ENCODE measurements at regions not wholly inside any gene's neighbourhood (a gene's known extent, or its start where the extent isn't known, plus 50 kb on each side); places are given as distances from the start of the nearest gene placed in this dataset.
"Not testable (repeated sequence)": the region's sequence is repeated elsewhere in the genome, so short reads cannot be mapped to it uniquely, and the experiment has no call there.

DNA sequence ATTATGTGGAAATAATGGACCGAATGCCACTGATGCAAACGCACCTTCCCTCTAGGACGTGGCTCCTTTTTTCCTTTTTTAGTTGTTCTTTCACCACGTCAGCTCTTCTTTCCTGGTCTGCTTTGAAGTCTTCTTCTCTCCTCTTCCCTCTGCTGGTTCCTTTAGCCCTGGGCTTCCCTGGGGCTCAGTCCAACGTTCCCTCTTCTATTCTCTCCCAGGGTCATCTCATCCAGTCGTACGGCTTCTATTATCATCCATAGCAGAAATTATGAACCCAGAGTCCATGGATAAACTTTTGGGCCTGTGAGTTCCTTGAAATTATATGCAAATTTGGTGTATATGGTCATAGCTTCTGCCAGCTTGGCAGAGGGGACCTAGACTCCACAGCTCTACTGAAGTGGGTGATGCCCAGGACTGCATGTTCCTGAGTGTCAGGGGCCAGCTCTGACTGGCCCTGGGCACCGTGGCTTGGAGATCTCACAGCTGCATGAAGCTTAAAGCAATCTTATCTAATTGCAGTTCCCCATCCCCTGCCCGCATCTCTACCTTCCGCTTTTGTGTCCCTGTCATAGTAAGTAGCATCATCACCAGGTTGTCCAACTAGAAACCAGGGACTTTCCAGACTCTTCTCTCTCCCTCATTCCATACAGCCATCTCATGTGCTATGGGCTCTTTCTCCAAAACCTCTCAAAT, 746.3 kb upstream of the TPTE start:
- intact Hi-C loops (cut with DNase I); DNase-seq (ENCODE audit: low spot score): not testable (repeated sequence)

- intact Hi-C loops (cut with DNase I); DNase-seq (ENCODE audit: low spot score): not testable (repeated sequence)
Measured at GRCh38 chr21:9775877-9776276, 745.5 kb upstream of the TPTE start.

DNA sequence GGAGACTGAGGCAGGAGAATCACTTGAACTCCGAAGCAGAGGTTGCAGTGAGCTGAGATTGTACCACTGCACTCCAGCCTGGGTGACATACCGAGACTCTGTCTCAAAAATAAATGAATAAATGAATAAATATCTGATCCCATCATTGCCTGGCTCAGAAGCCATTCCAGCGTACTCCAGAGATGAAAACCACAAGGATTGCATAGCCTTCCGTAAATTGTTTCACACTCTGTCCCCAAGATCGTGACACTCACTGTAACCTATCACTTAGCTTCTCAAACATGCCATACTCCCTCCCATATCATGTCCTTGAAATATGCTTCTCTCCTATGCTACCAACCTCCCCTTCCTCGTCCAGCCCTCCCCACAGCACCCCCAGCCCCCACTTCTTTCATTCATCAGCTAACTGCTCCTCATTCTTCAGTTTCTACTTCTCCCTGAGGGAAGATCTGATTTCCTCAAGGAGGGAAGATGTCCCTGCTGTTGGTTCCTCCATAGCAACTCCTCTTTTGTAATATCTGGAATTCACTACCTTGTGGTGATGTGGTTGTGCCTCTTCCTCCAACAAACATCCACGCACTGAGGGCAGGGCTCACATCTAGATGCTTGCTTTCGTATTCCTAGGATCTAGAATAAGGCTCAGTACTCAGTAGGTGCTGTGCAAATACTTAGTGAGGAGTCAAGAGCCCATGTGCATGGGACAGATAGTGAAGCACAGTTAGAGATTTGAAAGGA, 744.9 kb upstream of the TPTE start:
- intact Hi-C loops (cut with DNase I); DNase-seq (ENCODE audit: low spot score): not testable (repeated sequence)

DNA sequence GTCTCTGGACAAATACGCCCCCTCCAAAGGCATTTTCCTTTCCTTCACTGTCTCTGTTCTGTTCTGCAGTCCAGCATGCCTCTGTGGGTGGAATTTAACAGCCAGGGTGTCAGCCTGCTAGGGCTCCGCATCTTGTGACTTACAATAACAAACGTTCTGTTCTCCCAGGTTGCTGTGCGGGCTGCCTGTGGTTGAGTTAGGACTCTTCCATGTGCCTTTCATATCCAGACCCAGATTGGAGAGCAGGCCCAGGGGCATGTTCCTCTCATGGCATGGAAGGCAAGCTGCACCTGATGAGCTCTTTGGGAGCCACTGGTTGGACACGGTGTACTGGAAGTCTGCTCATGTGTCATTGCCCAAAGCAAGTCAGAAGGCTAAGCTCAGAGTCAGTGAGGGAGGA, 742.8 kb upstream of the TPTE start:
- intact Hi-C loops (cut with DNase I); DNase-seq (ENCODE audit: low spot score): not testable (repeated sequence)

- intact Hi-C loops (cut with DNase I), result no loop called here
Measured at GRCh38 chr21:9780441-9780937, 740.9 kb upstream of the TPTE start.

DNA sequence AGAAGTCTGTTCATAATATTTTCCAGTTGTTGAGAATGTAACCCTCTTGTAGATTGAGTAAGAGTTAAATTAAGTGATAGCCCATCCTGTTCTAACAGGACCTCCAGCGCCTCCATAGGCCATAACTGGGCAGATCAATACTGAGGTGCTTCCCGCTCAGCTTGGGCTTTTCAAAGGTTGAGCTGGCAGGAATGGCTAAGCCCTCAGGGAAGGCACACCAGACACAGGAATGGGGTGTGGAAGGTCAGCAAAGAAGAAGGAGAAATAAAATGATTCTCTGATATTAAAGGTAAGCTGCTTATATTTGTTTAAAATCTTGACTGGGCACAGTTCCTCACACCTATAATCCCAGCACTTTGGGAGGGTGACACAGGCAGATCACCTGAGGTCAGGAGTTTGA, 737.8 kb upstream of the TPTE start:
- intact Hi-C loops (cut with DNase I); DNase-seq (ENCODE audit: low spot score): not testable (repeated sequence)

More at GRCh38 chr21:9780441-9780937, 740.9 kb upstream of the TPTE start:
- no peak for DNase-seq (ENCODE audit: low spot score)

- DNase-seq (ENCODE audit: low spot score); intact Hi-C loops (cut with DNase I): not testable (repeated sequence)
Measured at GRCh38 chr21:9784201-9784600, 737.2 kb upstream of the TPTE start.

DNA sequence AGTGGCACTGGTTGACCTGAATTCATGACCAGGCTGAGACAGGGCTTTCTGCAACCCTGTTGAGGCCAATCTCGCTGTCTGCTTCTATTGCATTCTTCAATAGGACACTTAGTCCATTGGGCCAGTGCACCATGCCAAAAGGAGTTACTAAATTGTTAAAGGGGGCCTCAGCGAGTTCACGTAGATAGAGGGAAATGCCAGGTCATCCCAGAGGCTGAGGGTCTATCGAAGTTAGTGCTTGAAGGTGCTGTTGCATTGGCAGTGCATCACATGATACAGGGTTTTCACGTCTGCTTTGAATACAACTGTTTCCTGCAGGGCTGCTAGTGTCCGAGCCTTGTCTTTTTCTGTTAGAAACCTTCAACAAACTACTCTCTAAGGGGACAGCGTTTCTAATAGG, 735.3 kb upstream of the TPTE start:
- intact Hi-C loops (cut with DNase I); DNase-seq (ENCODE audit: low spot score): not testable (repeated sequence)

DNA sequence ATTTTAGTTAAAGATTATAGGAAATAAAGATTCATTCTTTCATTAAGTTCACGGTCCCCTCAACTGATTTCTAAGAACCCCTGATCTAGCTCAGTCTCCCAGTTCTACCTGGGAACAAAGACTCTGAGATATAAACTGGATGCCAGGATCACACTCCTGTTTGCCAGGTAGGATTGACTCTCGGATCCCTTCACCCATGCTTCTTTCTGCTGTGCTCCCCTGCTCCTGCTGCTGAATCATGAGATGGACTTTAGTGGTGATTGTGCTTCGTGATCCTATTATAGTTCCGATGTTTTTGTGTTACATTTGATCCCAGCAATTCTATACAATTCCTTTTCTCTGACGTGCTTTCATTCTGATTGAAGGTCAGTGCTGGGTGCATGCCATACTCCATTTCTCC, 733.1 kb upstream of the TPTE start:
- intact Hi-C loops (cut with DNase I); DNase-seq (ENCODE audit: low spot score): not testable (repeated sequence)

DNA sequence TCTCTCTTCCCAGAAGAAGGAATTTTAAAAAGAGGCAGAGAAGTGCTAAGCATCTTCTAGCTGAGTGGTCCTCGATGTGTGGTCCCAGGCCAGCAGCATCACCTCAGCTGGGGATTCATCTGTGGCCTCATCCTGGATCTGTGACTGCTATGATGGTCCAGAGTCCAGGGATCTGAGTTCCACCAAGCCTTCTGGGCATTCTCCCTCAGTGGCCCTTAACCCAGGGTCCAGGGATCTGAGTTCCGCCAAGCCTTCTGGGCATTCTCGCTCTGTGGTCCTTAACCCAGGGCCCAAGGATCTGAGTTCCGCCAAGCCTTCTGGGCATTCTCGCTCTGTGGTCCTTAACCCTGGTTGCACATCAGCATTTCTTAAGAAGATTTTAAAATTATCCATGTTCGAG, 731.0 kb upstream of the TPTE start:
- intact Hi-C loops (cut with DNase I); DNase-seq (ENCODE audit: low spot score): not testable (repeated sequence)

GRCh38 chr21:9791453-9791852, 729.9 kb upstream of the TPTE start:
- DNase-seq (ENCODE audit: low spot score); intact Hi-C loops (cut with DNase I): not testable (repeated sequence)

GRCh38 chr21:9795291-9795690, 726.1 kb upstream of the TPTE start:
- intact Hi-C loops (cut with DNase I); DNase-seq (ENCODE audit: low spot score): not testable (repeated sequence)

GRCh38 chr21:9796293-9796692, 725.1 kb upstream of the TPTE start:
- intact Hi-C loops (cut with DNase I); DNase-seq (ENCODE audit: low spot score): not testable (repeated sequence)

GRCh38 chr21:9807675-9808074, 713.7 kb upstream of the TPTE start:
- intact Hi-C loops (cut with DNase I); DNase-seq (ENCODE audit: low spot score): not testable (repeated sequence)

- intact Hi-C loops (cut with DNase I); DNase-seq (ENCODE audit: low spot score): not testable (repeated sequence)
Measured at GRCh38 chr21:9811223-9812004, 710.0 kb upstream of the TPTE start.

- DNase-seq (ENCODE audit: low spot score); intact Hi-C loops (cut with DNase I): not testable (repeated sequence)
Measured at GRCh38 chr21:9812507-9812906, 708.9 kb upstream of the TPTE start.

- intact Hi-C loops (cut with DNase I); DNase-seq (ENCODE audit: low spot score): not testable (repeated sequence)
Measured at GRCh38 chr21:9813894-9814814, 707.2 kb upstream of the TPTE start.

DNA sequence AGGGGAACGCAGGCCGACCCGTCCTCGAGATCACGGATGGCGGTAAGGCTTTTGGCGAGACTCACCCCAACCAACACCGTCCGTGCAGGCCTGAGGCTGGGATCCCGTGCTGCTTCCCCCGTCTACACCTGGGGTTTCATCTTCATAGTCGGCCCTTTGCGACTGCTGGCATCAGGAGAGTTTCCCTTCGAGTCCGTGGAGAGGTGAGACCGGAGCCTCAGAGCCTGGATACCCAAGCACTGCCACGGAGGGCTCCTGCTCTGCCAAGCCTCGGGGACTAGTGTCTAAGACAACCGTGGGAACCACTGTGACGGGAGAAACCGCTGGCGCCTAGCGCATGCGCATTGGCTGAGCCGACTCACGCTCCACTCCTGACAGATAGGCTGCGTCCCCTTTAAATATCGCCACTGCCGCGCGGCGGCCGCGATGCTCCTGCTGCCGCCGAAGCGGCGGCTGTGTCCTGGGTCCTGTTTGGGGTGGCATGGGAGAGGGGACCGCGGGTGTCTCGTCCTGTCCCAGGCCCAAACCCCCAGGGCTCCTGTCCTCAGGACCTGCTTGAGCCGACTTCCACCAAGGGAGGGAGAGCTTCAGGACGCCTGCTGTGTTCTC, 706.1 kb upstream of the TPTE start:
- intact Hi-C loops (cut with DNase I), result not testable (repeated sequence)

More for the DNA sequence above, 706.1 kb upstream of the TPTE start:
- not testable (repeated sequence) for DNase-seq (ENCODE audit: low spot score)

All from cardiac septum (tissue), 1 donor.